Mesothelial cell of epicardium (in vitro differentiated cells): ENCODE measurements at regions not wholly inside any gene's neighbourhood (a gene's known extent, or its start where the extent isn't known, plus 50 kb on each side); places are given as distances from the start of the nearest gene placed in this dataset.

ENCODE experiments used
- DNase-seq, 2 experiments: peaks; one replicate each; pipeline ENCODE4 v3.0.0; 2021; ENCODE audit warnings: low spot score in 2 of 2; ENCODE audit not compliant: unreplicated experiment in 2 of 2
- H3K27ac Mint-ChIP-seq: 2 replicates; pipeline ENCODE4 v1.8.0; 2021; ENCODE audit warnings: mixed read lengths
- H3K27me3 Mint-ChIP-seq: 2 replicates; pipeline ENCODE4 v1.8.0; 2021; ENCODE audit warnings: low read depth, mixed read lengths
- H3K36me3 Mint-ChIP-seq: 2 replicates; pipeline ENCODE4 v1.8.0; 2021; ENCODE audit warnings: mixed read lengths
- H3K4me1 Mint-ChIP-seq: 2 replicates; pipeline ENCODE4 v1.8.0; 2021; ENCODE audit warnings: mixed read lengths
- H3K4me3 Mint-ChIP-seq: 2 replicates; pipeline ENCODE4 v1.8.0; 2021; ENCODE audit warnings: mild to moderate bottlenecking, moderate library complexity, mixed read lengths
- H3K9me3 Mint-ChIP-seq: 2 replicates; pipeline ENCODE4 v1.8.0; 2021; ENCODE audit warnings: mixed read lengths
- CTCF ChIP-seq: fragments of 200-600 bp; sonication (generic); IDR thresholded peaks from one replicate; pipeline ENCODE4 v1.5.0; 2021; ENCODE audit warnings: antibody characterized with exemption; ENCODE audit not compliant: unreplicated experiment

DNA sequence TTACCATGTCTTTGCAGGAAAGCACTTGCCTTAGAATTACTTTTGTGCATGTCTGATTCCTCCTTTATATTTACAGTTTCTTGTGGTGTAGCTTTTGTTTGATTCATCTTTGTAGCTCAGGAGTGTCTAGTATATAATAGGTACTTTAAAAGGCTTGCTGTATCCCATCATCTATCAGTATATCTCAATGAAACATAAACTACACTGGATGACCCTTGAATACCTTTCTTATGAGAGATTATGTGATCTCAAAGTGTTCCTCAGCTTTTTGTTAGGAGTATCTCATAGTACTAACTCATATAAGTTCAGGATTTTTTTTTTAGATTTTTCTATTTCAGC, 234.8 kb downstream of the PYDC2 start:
- DNase-seq, result no peak
- Mint-ChIP-seq H3K4me3 (no peak overlapping the region), H3K27me3 (no peaks in the 10 kb centered on the region), H3K36me3 (no peaks in the 10 kb centered on the region), H3K4me1 (peaks cover 9% of the 10 kb centered on the region), H3K9me3 (peaks cover 12% of the 10 kb centered on the region), H3K27ac (no peak overlapping the region)
- no peak for TF ChIP-seq CTCF

GRCh38 chr3:191696348-191696747, 235.4 kb downstream of the PYDC2 start:
- TF ChIP-seq CTCF, result no peak
- peaks cover 9% of the 10 kb centered on the region for H3K4me1 Mint-ChIP-seq
- H3K9me3 Mint-ChIP-seq, result peaks cover 18% of the 10 kb centered on the region
- no peaks in the 10 kb centered on the region for H3K27me3 Mint-ChIP-seq
- H3K27ac Mint-ChIP-seq, result no peak overlapping the region
- no peak overlapping the region for H3K4me3 Mint-ChIP-seq
- no peaks in the 10 kb centered on the region for H3K36me3 Mint-ChIP-seq
- DNase-seq, result no peak

DNA sequence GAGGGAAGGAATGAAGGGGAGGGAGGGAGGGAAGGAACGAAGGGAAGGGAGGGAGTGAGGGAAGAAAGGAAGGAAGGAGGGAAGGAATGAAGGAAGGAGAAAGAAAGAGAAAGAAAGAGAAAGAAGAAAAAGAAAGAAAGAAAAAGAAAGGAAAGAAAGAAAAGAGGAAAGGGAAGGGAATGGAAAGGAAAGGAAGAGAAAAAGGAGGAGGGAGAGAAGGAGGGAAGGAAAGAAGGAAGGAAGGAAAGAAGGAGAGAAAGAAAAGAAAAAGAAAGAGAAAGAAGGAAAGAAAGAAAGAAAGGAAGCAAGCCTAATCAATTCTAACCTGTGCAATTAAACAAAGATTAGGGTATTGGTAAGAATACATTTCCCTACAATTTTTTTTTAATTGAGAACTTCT, 238.6 kb downstream of the PYDC2 start:
- Mint-ChIP-seq H3K36me3 (no peaks in the 10 kb centered on the region), H3K9me3 (peaks cover 21% of the 10 kb centered on the region), H3K4me3 (no peak overlapping the region), H3K27ac (no peak overlapping the region), H3K27me3 (no peaks in the 10 kb centered on the region), H3K4me1 (peaks cover 9% of the 10 kb centered on the region)
- TF ChIP-seq CTCF, result no peak
- DNase-seq, result no peak

DNA sequence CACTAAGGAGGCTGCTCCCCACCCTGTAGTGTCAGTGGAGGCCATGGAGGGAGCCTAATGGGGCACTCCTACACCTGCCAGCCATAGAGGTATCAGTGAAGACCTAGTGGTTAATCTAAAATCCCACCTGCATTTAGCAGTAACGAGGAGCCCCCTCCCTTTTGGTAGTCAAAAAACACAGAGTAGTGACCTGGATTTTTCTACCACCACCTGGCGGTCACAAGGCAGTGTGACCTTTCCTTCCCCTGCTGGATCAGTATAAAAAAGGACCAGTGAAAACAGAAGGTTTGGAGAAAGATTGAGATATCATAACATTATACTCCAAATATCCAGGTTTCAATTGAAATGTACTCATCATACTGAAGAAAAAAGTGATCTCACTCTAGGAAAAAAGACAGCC, 241.2 kb downstream of the PYDC2 start:
- no peak overlapping the region for H3K27ac Mint-ChIP-seq
- H3K27me3 Mint-ChIP-seq, result no peaks in the 10 kb centered on the region
- no peaks in the 10 kb centered on the region for H3K4me1 Mint-ChIP-seq
- H3K36me3 Mint-ChIP-seq, result no peaks in the 10 kb centered on the region
- no peak for DNase-seq
- no peak for TF ChIP-seq CTCF
- H3K4me3 Mint-ChIP-seq, result no peak overlapping the region
- peaks cover 43% of the 10 kb centered on the region for H3K9me3 Mint-ChIP-seq

DNA sequence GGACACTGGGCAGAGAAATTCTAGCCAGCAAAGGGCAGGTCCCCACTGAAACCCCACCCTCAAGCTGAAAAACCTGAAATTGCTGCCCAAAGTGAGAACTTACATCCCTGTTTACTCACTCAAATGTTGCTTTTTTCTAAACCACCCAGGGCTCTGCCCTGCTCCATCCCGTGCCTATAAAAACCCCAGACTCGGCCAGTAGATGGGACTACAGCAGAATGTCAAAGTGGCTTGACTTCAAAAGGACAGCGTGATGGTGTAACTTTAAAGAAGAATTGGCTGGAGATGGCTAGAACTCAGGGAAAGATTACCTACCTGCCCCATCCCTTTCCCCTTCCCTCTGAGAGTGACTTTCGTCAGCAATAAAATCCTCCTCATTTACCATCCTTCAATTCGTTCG, 246.9 kb downstream of the PYDC2 start:
- no peaks in the 10 kb centered on the region for H3K36me3 Mint-ChIP-seq
- H3K4me1 Mint-ChIP-seq, result no peaks in the 10 kb centered on the region
- no peak overlapping the region for H3K27ac Mint-ChIP-seq
- H3K27me3 Mint-ChIP-seq, result no peaks in the 10 kb centered on the region
- no peak for TF ChIP-seq CTCF
- no peak for DNase-seq
- peaks cover 33% of the 10 kb centered on the region for H3K9me3 Mint-ChIP-seq
- no peak overlapping the region for H3K4me3 Mint-ChIP-seq

GRCh38 chr3:191715585-191715984, 254.6 kb downstream of the PYDC2 start:
- no peak for TF ChIP-seq CTCF
- Mint-ChIP-seq H3K27me3 (no peaks in the 10 kb centered on the region), H3K4me1 (peaks cover 2% of the 10 kb centered on the region), H3K27ac (no peak overlapping the region), H3K36me3 (no peaks in the 10 kb centered on the region), H3K9me3 (peaks cover 9% of the 10 kb centered on the region), H3K4me3 (no peak overlapping the region)
- DNase-seq, result no peak
